ENCODE measurements at regions not wholly inside any gene's neighbourhood (a gene's known extent, or its start where the extent isn't known, plus 50 kb on each side); places are given as distances from the start of the nearest gene placed in this dataset.
"Not testable (repeated sequence)": the region's sequence is repeated elsewhere in the genome, so short reads cannot be mapped to it uniquely, and the experiment has no call there.

GRCh38 chr4:184913356-184914143 is 87.8 kb upstream of the ACSL1 start:
- no peak for DNase-seq (ENCODE audit: low read depth, low spot score)
- ChIA-PET CTCF (interaction anchor here (0.9 kb wide), 1 partner anchor 168 kb away, joined by 3 read pairs; no protein-coding TSS in a partner anchor), POLR2A (no interaction called here)
- TF ChIP-seq CTCF (IDR thresholded peaks at IDR 0.05; ENCODE audit: low read depth, low read length): no peak
- H3K9me3 ChIP-seq (ENCODE audit: control insufficient read depth, insufficient read depth, low read length): no peaks in the 10 kb centered on the region; the same call in 1 of the 2 replicates
- H3K27ac ChIP-seq (ENCODE audit: low read depth, low read length): no peak overlapping the region
- no peaks in the 10 kb centered on the region for H3K27me3 ChIP-seq (ENCODE audit: control insufficient read depth, insufficient read depth, low read length)
- no peak overlapping the region for H3K4me3 ChIP-seq (ENCODE audit: low read depth, low read length)

- H3K4me3 ChIP-seq (ENCODE audit: low read depth, low read length); POLR2A ChIA-PET; DNase-seq (ENCODE audit: low read depth, low spot score); H3K9me3 ChIP-seq (ENCODE audit: control insufficient read depth, insufficient read depth, low read length); H3K27ac ChIP-seq (ENCODE audit: low read depth, low read length); H3K27me3 ChIP-seq (ENCODE audit: control insufficient read depth, insufficient read depth, low read length); CTCF ChIA-PET: not testable (repeated sequence)
Observed at GRCh38 chr4:184918799-184919198, 93.0 kb upstream of the ACSL1 start.

DNA sequence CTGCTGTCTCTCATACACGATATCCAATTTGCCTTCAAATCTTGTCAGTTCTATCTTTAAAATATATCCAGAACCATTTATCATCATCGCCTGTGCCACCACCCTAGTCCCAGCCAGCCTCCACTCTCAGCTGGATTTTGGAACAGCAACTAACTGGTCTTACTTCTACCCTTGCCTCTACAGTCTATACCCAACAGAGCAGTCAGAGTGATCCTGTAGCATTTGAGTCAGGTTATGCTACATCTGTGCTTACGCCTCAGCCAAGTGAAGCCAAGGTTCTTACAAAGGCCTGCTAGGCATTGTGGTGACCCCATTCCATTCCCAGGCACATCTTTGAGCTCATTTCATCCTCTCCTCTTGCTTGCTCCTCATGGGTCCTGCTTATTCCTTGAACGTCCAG is 95.7 kb upstream of the ACSL1 start:
- Histone ChIP-seq H3K4me3 (ENCODE audit: low read depth, low read length) (no peak overlapping the region), H3K27ac (ENCODE audit: low read depth, low read length) (no peak overlapping the region), H3K27me3 (ENCODE audit: control insufficient read depth, insufficient read depth, low read length) (no peaks in the 10 kb centered on the region), H3K9me3 (ENCODE audit: control insufficient read depth, insufficient read depth, low read length) (no peaks in the 10 kb centered on the region)
- TF ChIP-seq CTCF (IDR thresholded peaks at IDR 0.05; ENCODE audit: low read depth, low read length): no peak
- POLR2A ChIA-PET: no interaction called here
- DNase-seq (ENCODE audit: low read depth, low spot score): no peak
- CTCF ChIA-PET: no interaction called here

- Histone ChIP-seq H3K9me3 (ENCODE audit: control insufficient read depth, insufficient read depth, low read length) (no peaks in the 10 kb centered on the region), H3K4me3 (ENCODE audit: low read depth, low read length) (no peak overlapping the region), H3K27me3 (ENCODE audit: control insufficient read depth, insufficient read depth, low read length) (no peaks in the 10 kb centered on the region), H3K27ac (ENCODE audit: low read depth, low read length) (no peak overlapping the region)
- ChIA-PET CTCF (no interaction called here), POLR2A (no interaction called here)
- DNase-seq (ENCODE audit: low read depth, low spot score): no peak
- TF ChIP-seq CTCF (IDR thresholded peaks at IDR 0.05; ENCODE audit: low read depth, low read length): no peak
Observed at GRCh38 chr4:184922301-184922700, 96.0 kb upstream of the HELT start.

DNA sequence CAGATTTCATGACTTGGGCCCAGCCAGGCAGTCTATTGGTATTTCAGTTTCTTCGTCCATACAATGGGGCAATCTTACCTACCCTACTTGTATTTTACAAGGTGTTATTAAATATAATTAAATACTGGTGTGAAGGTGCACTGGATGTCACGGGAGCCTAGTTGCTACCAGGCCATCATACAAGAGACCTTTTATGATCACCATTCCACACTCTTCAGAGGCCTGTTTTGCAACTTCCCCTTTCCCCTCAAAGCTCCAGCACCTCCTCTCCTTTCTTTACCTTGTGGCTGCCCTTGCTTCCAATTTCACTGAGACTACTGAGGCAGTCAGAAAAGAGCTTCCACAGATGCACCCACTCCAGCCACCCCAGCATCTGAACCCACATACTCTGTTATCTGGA is 93.8 kb upstream of the HELT start:
- no peaks in the 10 kb centered on the region for H3K9me3 ChIP-seq (ENCODE audit: control insufficient read depth, insufficient read depth, low read length)
- DNase-seq (ENCODE audit: low read depth, low spot score): no peak
- CTCF ChIA-PET: no interaction called here
- POLR2A ChIA-PET: no interaction called here
- no peak for TF ChIP-seq CTCF (IDR thresholded peaks at IDR 0.05; ENCODE audit: low read depth, low read length)
- H3K27ac ChIP-seq (ENCODE audit: low read depth, low read length): no peak overlapping the region
- H3K4me3 ChIP-seq (ENCODE audit: low read depth, low read length): no peak overlapping the region
- H3K27me3 ChIP-seq (ENCODE audit: control insufficient read depth, insufficient read depth, low read length): no peaks in the 10 kb centered on the region
